H1 (cell line): ENCODE measurements at regions not wholly inside any gene's neighbourhood (a gene's known extent, or its start where the extent isn't known, plus 50 kb on each side); places are given as distances from the start of the nearest gene placed in this dataset.

Experiments used
- CTCF ChIA-PET: fragments of 300-600 bp; sonication (Branson Sonifier 250); formaldehyde crosslinking; loops from one replicate; lab custom pipeline; 2021; ENCODE audit not compliant: partially characterized antibody; lab: Charles Lee
- POLR2A ChIA-PET: fragments of 300-600 bp; sonication (Branson Sonifier 250); formaldehyde crosslinking; loops from one replicate; lab custom pipeline; 2021; ENCODE audit warnings: inconsistent platforms; ENCODE audit not compliant: partially characterized antibody; lab: Charles Lee
- DNase-seq, 2 experiments: peaks; one replicate each; pipeline versions ENCODE4 v3.0.0 to v3.0.0-alpha.2; 2010 to 2022; ENCODE audit warnings: low spot score in 2 of 2, low read depth in 1 of 2, mixed read lengths in 1 of 2
- FAIRE-seq: peaks from 2 replicates; lab custom pipeline; 2011; peaks lifted over from hg19 to GRCh38; lab: Jason Lieb, UNC
- H2AFZ ChIP-seq: 2 replicates; pipeline ENCODE4 v1.8.1; 2012; ENCODE audit warnings: low read length, inconsistent platforms
- H2AK5ac ChIP-seq: 2 replicates; pipeline ENCODE4 v1.6.1; 2013; ENCODE audit warnings: low read depth, low read length
- H2BK120ac ChIP-seq: replicated peaks from 2 replicates; pipeline ENCODE3; 2013; ENCODE audit warnings: low read depth, low read length, inconsistent platforms
- H2BK12ac ChIP-seq: 2 replicates; pipeline ENCODE4 v1.6.1; 2013; ENCODE audit warnings: low read depth, low read length
- H2BK15ac ChIP-seq: 2 replicates; pipeline ENCODE4 v1.6.1; 2013; ENCODE audit warnings: low read length
- H2BK20ac ChIP-seq: 2 replicates; pipeline ENCODE4 v1.6.1; 2013; ENCODE audit warnings: low read length
- H2BK5ac ChIP-seq: 2 replicates; pipeline ENCODE4 v1.6.1; 2013; ENCODE audit warnings: low read depth, low read length
- H3K14ac ChIP-seq: 2 replicates; pipeline ENCODE4 v1.6.1; 2013; ENCODE audit warnings: inconsistent platforms; ENCODE audit not compliant: insufficient read length
- H3K18ac ChIP-seq: 2 replicates; pipeline ENCODE4 v1.6.1; 2013; ENCODE audit warnings: low read length; ENCODE audit errors: extremely low read depth
- H3K23ac ChIP-seq: 2 replicates; pipeline ENCODE4 v1.6.1; 2013; ENCODE audit warnings: inconsistent platforms; ENCODE audit not compliant: insufficient read length
- H3K23me2 ChIP-seq: 2 replicates; pipeline ENCODE4 v1.6.1; 2013; ENCODE audit warnings: low read depth, low read length
- H3K27ac ChIP-seq: 2 replicates; pipeline ENCODE4 v1.6.1; 2011; ENCODE audit warnings: low read depth, low read length, inconsistent platforms
- H3K27me3 ChIP-seq, 4 experiments: replicated peaks in 1 of 4; 1 replicate in 1 of 4; 2 replicates in 3 of 4; pipeline versions ENCODE4 v1.6.1 to v1.8.1; 2011 to 2013; ENCODE audit warnings: low read length in 3 of 4, mild to moderate bottlenecking in 3 of 4, inconsistent platforms in 2 of 4, mixed read lengths in 2 of 4, moderate library complexity in 1 of 4; ENCODE audit not compliant: control insufficient read depth in 3 of 4, insufficient read depth in 3 of 4; ENCODE audit errors: extremely low read depth in 1 of 4
- H3K36me3 ChIP-seq, 4 experiments: 2 replicates each; pipeline versions ENCODE4 v1.6.1 to v1.8.1; 2011 to 2013; ENCODE audit warnings: mild to moderate bottlenecking in 4 of 4, low read length in 3 of 4, moderate library complexity in 2 of 4, control low read depth in 1 of 4, inconsistent platforms in 1 of 4; ENCODE audit not compliant: insufficient read depth in 4 of 4, control insufficient read depth in 2 of 4
- H3K4ac ChIP-seq: replicated peaks from 2 replicates; pipeline ENCODE3; 2013; ENCODE audit warnings: low read length, low read depth, mixed read lengths, inconsistent platforms; ENCODE audit not compliant: insufficient read length
- H3K4me1 ChIP-seq, 4 experiments: replicated peaks in 1 of 4; 1 replicate in 1 of 4; 2 replicates in 3 of 4; pipeline versions ENCODE4 v1.6.1 to v1.8.1; 2011 to 2013; ENCODE audit warnings: low read length in 3 of 4, inconsistent platforms in 2 of 4, mixed read lengths in 1 of 4; ENCODE audit not compliant: insufficient read depth in 4 of 4, control insufficient read depth in 3 of 4
- H3K4me2 ChIP-seq, 2 experiments: 2 replicates each; pipeline versions ENCODE4 v1.6.1 to v1.8.1; 2011 to 2013; ENCODE audit warnings: low read depth in 2 of 2, low read length in 2 of 2, control low read depth in 1 of 2, inconsistent platforms in 1 of 2, mild to moderate bottlenecking in 1 of 2; ENCODE audit not compliant: insufficient read depth in 1 of 2
- H3K4me3 ChIP-seq, 4 experiments: fragments of 200-600, 300-600 bp in 1 of 4; sonication (generic), shearing (Covaris generic), sonication (Bioruptor Twin) in 1 of 4; 2 replicates each; pipeline versions ENCODE4 v1.5.1 to v1.8.1; 2011 to 2016; ENCODE audit warnings: low read length in 4 of 4, low read depth in 3 of 4, control low read depth in 2 of 4, inconsistent platforms in 2 of 4, mild to moderate bottlenecking in 2 of 4, mixed read lengths in 1 of 4, moderate library complexity in 1 of 4; ENCODE audit not compliant: insufficient read depth in 2 of 4; ENCODE audit errors: extremely low read depth in 1 of 4
- H3K56ac ChIP-seq: replicated peaks from 2 replicates; pipeline ENCODE3; 2013; ENCODE audit warnings: low read depth, mild to moderate bottlenecking, mixed read lengths, low read length, inconsistent platforms; ENCODE audit not compliant: insufficient read length
- H3K79me1 ChIP-seq: 2 replicates; pipeline ENCODE4 v1.6.1; 2013; ENCODE audit warnings: low read depth, low read length, control low read depth
- H3K79me2 ChIP-seq, 2 experiments: 2 replicates each; pipeline versions ENCODE4 v1.6.1 to v1.8.1; 2012 to 2013; ENCODE audit warnings: low read length in 2 of 2, mild to moderate bottlenecking in 2 of 2, inconsistent platforms in 1 of 2; ENCODE audit not compliant: insufficient read depth in 2 of 2, control insufficient read depth in 1 of 2
- H3K9ac ChIP-seq, 4 experiments: replicated peaks in 1 of 4; 1 replicate in 1 of 4; 2 replicates in 3 of 4; pipeline versions ENCODE4 v1.6.1 to v1.8.1; 2011 to 2013; ENCODE audit warnings: low read depth in 3 of 4, low read length in 3 of 4, control low read depth in 2 of 4, mild to moderate bottlenecking in 2 of 4, moderate library complexity in 2 of 4, inconsistent platforms in 1 of 4; ENCODE audit errors: extremely low read depth in 1 of 4
- H3K9me3 ChIP-seq, 2 experiments: 2 replicates each; pipeline versions ENCODE4 v1.6.1 to v1.8.1; 2012 to 2013; ENCODE audit warnings: mild to moderate bottlenecking in 2 of 2, moderate library complexity in 2 of 2, control low read depth in 1 of 2, inconsistent platforms in 1 of 2, low read depth in 1 of 2, low read length in 1 of 2, mixed read lengths in 1 of 2; ENCODE audit not compliant: insufficient read depth in 2 of 2
- H4K20me1 ChIP-seq, 2 experiments: replicated peaks in 1 of 2; 2 replicates each; pipeline versions ENCODE3 to v1.8.1; 2011 to 2013; ENCODE audit warnings: inconsistent platforms in 2 of 2, low read length in 2 of 2, mild to moderate bottlenecking in 1 of 2; ENCODE audit not compliant: insufficient read depth in 2 of 2, control insufficient read depth in 1 of 2
- H4K5ac ChIP-seq: 2 replicates; pipeline ENCODE4 v1.6.1; 2013; ENCODE audit warnings: low read length, low read depth, mixed read lengths, inconsistent platforms; ENCODE audit not compliant: insufficient read length
- H4K8ac ChIP-seq: 2 replicates; pipeline ENCODE4 v1.8.0; 2013; ENCODE audit warnings: mild to moderate bottlenecking, moderate library complexity, low read length, inconsistent platforms; ENCODE audit not compliant: insufficient read depth; ENCODE audit errors: extremely low read depth
- H4K91ac ChIP-seq: replicated peaks from 2 replicates; pipeline ENCODE3; 2013; ENCODE audit warnings: low read length, mixed read lengths, inconsistent platforms; ENCODE audit not compliant: insufficient read length
- CTBP2 ChIP-seq: IDR thresholded peaks from 2 replicates; pipeline ENCODE4 v1.7.0; 2011; ENCODE audit warnings: borderline replicate concordance, mild to moderate bottlenecking, moderate library complexity, mixed read lengths, low read length; ENCODE audit not compliant: insufficient read depth, insufficient read length
- FOSL1 ChIP-seq: IDR thresholded peaks from 2 replicates; pipeline ENCODE4 v1.6.1; 2011; ENCODE audit warnings: mild to moderate bottlenecking, low read depth, low read length, moderate library complexity; ENCODE audit not compliant: insufficient read depth
- KDM4A ChIP-seq: IDR thresholded peaks from one replicate; pipeline ENCODE4 v1.7.1; 2012; ENCODE audit warnings: low read depth, mild to moderate bottlenecking, moderate library complexity, low read length, inconsistent platforms; ENCODE audit not compliant: severe bottlenecking
- KDM5A ChIP-seq: fragments of 200-600 bp; IDR thresholded peaks from 2 replicates; pipeline ENCODE4 v1.7.1; 2012; ENCODE audit warnings: mild to moderate bottlenecking, low read length, inconsistent platforms, mixed read lengths
- RFX5 ChIP-seq: IDR thresholded peaks from 2 replicates; pipeline ENCODE4 v1.6.1; 2011; ENCODE audit warnings: low read depth, low read length, improper control_type of control experiment, borderline replicate concordance
- RNF2 ChIP-seq: fragments of 200-900, 300-1000 bp; sonication (generic); IDR thresholded peaks from 2 replicates; pipeline ENCODE4 v1.7.1; 2016; ENCODE audit warnings: borderline replicate concordance, low read depth, mild to moderate bottlenecking, antibody characterized with exemption, low read length; ENCODE audit not compliant: poor library complexity, severe bottlenecking; ENCODE audit errors: missing control alignments
- SP1 ChIP-seq: IDR thresholded peaks from 2 replicates; pipeline ENCODE4 v1.6.1; 2011; ENCODE audit warnings: low read depth, low read length
- ZNF274 ChIP-seq: IDR thresholded peaks from 2 replicates; pipeline ENCODE4 v1.7.0; 2012; ENCODE audit warnings: low read length, borderline replicate concordance; ENCODE audit errors: extremely low read depth
- whole genome bisulfite sequencing, 2 experiments: shearing (Covaris generic) in 1 of 2; methylation state at CpG; one replicate each; pipeline versions ENCODE4 v1.1.6 to v1.1.7; 2013 to 2015; ENCODE audit warnings: low lambda C conversion rate in 2 of 2, mixed read lengths in 2 of 2, inconsistent platforms in 1 of 2, low coverage in 1 of 2, missing lambda C conversion rate in 1 of 2; ENCODE audit not compliant: insufficient replicate concordance in 2 of 2, insufficient coverage in 1 of 2, insufficient read length in 1 of 2; ENCODE audit errors: extremely low coverage in 1 of 2, missing lambda C conversion rate in 1 of 2; 5-methylcytosine and 5-hydroxymethylcytosine counted together
- TF ChIP-seq, protein P1 (sequence below): IDR thresholded peaks from 2 replicates; pipeline ENCODE4 v1.6.1; 2011; ENCODE audit warnings: low read length, improper control_type of control experiment
- TF ChIP-seq, protein P2 (sequence below), 3 experiments: IDR thresholded peaks; 1 replicate in 2 of 3; 2 replicates in 1 of 3; pipeline versions ENCODE4 v1.5.1 to v1.6.1; 2011; ENCODE audit warnings: low read length in 3 of 3, mild to moderate bottlenecking in 3 of 3, inconsistent platforms in 2 of 3, low read depth in 1 of 3, moderate library complexity in 1 of 3; ENCODE audit not compliant: insufficient read depth in 1 of 3; ENCODE audit errors: control extremely low read depth in 1 of 3

DNA sequence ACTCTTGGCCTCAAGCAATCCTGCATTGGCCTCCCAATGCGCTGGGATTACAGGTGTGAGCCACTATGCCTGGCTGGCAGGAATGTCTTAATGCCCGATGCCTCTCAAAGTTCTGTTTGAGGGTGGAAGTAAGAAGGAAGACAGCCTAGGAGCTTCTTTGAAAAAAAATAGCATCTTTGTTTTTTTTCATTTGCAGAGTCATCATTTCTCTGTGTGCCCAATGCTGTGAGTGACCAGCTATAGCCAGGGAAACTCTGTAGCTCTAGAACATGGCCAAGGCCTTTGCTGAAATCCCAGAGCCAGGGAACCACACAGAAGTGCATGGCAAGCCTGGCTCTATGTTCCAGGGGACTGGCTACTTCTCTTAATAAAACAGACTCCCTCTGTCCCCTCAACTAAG is 260.0 kb downstream of the C1D start:
- no peak overlapping the region for H3K27ac ChIP-seq
- no peak overlapping the region for H2BK15ac ChIP-seq
- no peak overlapping the region for H3K18ac ChIP-seq
- no peak overlapping the region for H2BK12ac ChIP-seq
- H2BK120ac ChIP-seq, result no peak overlapping the region
- no peak overlapping the region for H4K5ac ChIP-seq
- H4K8ac ChIP-seq, result no peak overlapping the region
- FAIRE-seq (no peak), DNase-seq (no peak)
- no peak overlapping the region for H3K14ac ChIP-seq
- H3K9ac ChIP-seq, result no peak overlapping the region
- CTCF ChIA-PET, result no interaction called here
- no peak overlapping the region for H3K4me3 ChIP-seq
- no peak overlapping the region for H3K4me2 ChIP-seq
- H3K79me2 ChIP-seq, result no peaks in the 10 kb centered on the region
- H4K20me1 ChIP-seq, result no peaks in the 10 kb centered on the region
- H3K56ac ChIP-seq, result no peak overlapping the region
- H2BK20ac ChIP-seq, result no peak overlapping the region
- no peak overlapping the region for H2AK5ac ChIP-seq
- no peak overlapping the region for H3K23ac ChIP-seq
- no peaks in the 10 kb centered on the region for H3K27me3 ChIP-seq
- 81% methylated on average over 2 of the region's 2 CpGs; no CpG with 5 or more reads in 1 of the 2 experiments for WGBS, 2 experiments
- H3K23me2 ChIP-seq, result no peaks in the 10 kb centered on the region
- H2BK5ac ChIP-seq, result no peak overlapping the region
- peaks cover 0 to 4% (median 0%) of the 10 kb centered on the region in 4 experiments; a peak in 1 of 7 replicates for H3K4me1 ChIP-seq
- H4K91ac ChIP-seq, result no peak overlapping the region
- no peak overlapping the region for H3K4ac ChIP-seq
- no peak overlapping the region for H2AFZ ChIP-seq
- POLR2A ChIA-PET, result no interaction called here
- H3K9me3 ChIP-seq, result no peaks in the 10 kb centered on the region
- H3K79me1 ChIP-seq, result no peaks in the 10 kb centered on the region
- no peaks in the 10 kb centered on the region for H3K36me3 ChIP-seq
- TF ChIP-seq CTBP2, result no peak
- no peak for TF ChIP-seq ZNF274
- TF ChIP-seq, protein P1, sequence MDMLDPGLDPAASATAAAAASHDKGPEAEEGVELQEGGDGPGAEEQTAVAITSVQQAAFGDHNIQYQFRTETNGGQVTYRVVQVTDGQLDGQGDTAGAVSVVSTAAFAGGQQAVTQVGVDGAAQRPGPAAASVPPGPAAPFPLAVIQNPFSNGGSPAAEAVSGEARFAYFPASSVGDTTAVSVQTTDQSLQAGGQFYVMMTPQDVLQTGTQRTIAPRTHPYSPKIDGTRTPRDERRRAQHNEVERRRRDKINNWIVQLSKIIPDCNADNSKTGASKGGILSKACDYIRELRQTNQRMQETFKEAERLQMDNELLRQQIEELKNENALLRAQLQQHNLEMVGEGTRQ, result no peak
- no peak for TF ChIP-seq RNF2
- TF ChIP-seq, protein P2, sequence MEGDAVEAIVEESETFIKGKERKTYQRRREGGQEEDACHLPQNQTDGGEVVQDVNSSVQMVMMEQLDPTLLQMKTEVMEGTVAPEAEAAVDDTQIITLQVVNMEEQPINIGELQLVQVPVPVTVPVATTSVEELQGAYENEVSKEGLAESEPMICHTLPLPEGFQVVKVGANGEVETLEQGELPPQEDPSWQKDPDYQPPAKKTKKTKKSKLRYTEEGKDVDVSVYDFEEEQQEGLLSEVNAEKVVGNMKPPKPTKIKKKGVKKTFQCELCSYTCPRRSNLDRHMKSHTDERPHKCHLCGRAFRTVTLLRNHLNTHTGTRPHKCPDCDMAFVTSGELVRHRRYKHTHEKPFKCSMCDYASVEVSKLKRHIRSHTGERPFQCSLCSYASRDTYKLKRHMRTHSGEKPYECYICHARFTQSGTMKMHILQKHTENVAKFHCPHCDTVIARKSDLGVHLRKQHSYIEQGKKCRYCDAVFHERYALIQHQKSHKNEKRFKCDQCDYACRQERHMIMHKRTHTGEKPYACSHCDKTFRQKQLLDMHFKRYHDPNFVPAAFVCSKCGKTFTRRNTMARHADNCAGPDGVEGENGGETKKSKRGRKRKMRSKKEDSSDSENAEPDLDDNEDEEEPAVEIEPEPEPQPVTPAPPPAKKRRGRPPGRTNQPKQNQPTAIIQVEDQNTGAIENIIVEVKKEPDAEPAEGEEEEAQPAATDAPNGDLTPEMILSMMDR (IDR thresholded peaks at IDR 0.05; ENCODE audit: control extremely low read depth in 1 of 3, insufficient read depth in 1 of 3, low read depth in 1 of 3, low read length in 3 of 3), result no peak
- no peak for TF ChIP-seq KDM5A
- no peak for TF ChIP-seq FOSL1
- no peak for TF ChIP-seq KDM4A
- TF ChIP-seq SP1, result no peak
- TF ChIP-seq RFX5, result no peak
